Neural progenitor cell (in vitro differentiated cells): ENCODE measurements at regions not wholly inside any gene's neighbourhood (a gene's known extent, or its start where the extent isn't known, plus 50 kb on each side); places are given as distances from the start of the nearest gene placed in this dataset.
A peak's percentile ranks its signal among the peaks of the same experiment; 100 is the strongest.

ENCODE experiments used
- DNase-seq: peaks from one replicate; pipeline ENCODE4 v3.0.0-alpha.2; 2016; ENCODE audit warnings: low spot score
- H2AFZ ChIP-seq: fragments of 200-600 bp; sonication (generic); replicated peaks from 2 replicates; pipeline ENCODE4 v1.6.1; 2016; ENCODE audit warnings: antibody characterized with exemption
- H3F3A ChIP-seq: fragments of 200-600 bp; sonication (generic); 2 replicates; pipeline ENCODE4 v1.6.1; 2016; ENCODE audit warnings: antibody characterized with exemption, low read depth
- H3K27ac ChIP-seq: fragments of 200-600 bp; sonication (generic); 2 replicates; pipeline ENCODE4 v1.5.1; 2016; ENCODE audit warnings: mild to moderate bottlenecking
- H3K27me3 ChIP-seq: fragments of 200-600 bp; sonication (generic); 2 replicates; pipeline ENCODE4 v1.6.1; 2016; ENCODE audit warnings: mild to moderate bottlenecking, moderate library complexity
- H3K36me3 ChIP-seq: fragments of 200-600 bp; sonication (generic); 2 replicates; pipeline ENCODE4 v1.5.1; 2016
- H3K4me1 ChIP-seq: fragments of 200-600 bp; sonication (generic); 2 replicates; pipeline ENCODE4 v1.6.1; 2016; ENCODE audit warnings: mixed run types
- H3K4me2 ChIP-seq: fragments of 200-600 bp; sonication (generic); 2 replicates; pipeline ENCODE4 v1.6.1; 2016
- H3K4me3 ChIP-seq: fragments of 200-600 bp; sonication (generic); 2 replicates; pipeline ENCODE4 v1.5.1; 2016
- H3K79me2 ChIP-seq: fragments of 200-600 bp; sonication (generic); 2 replicates; pipeline ENCODE4 v1.6.1; 2016; ENCODE audit warnings: low read depth
- H3K9ac ChIP-seq: fragments of 200-600 bp; sonication (generic); 2 replicates; pipeline ENCODE4 v1.6.1; 2016
- H3K9me3 ChIP-seq: fragments of 200-600 bp; sonication (generic); 2 replicates; pipeline ENCODE4 v1.5.1; 2016; ENCODE audit warnings: low read depth
- H4K20me1 ChIP-seq: fragments of 200-600 bp; sonication (generic); 2 replicates; pipeline ENCODE4 v1.6.1; 2016; ENCODE audit warnings: low read depth
- H3K27ac Mint-ChIP-seq: 3 replicates; pipeline ENCODE4 v1.8.0; 2021; ENCODE audit warnings: mixed read lengths
- H3K27me3 Mint-ChIP-seq: 2 replicates; pipeline ENCODE4 v1.8.0; 2022; ENCODE audit warnings: low read depth, mild to moderate bottlenecking, inconsistent platforms, moderate library complexity, mixed read lengths; ENCODE audit not compliant: insufficient read depth
- H3K36me3 Mint-ChIP-seq: 3 replicates; pipeline ENCODE4 v1.8.0; 2021; ENCODE audit warnings: mixed read lengths
- H3K4me1 Mint-ChIP-seq: 3 replicates; pipeline ENCODE4 v1.8.0; 2021; ENCODE audit warnings: mixed read lengths
- H3K4me3 Mint-ChIP-seq: 3 replicates; pipeline ENCODE4 v1.8.0; 2021; ENCODE audit warnings: mild to moderate bottlenecking, moderate library complexity, mixed read lengths
- H3K9me3 Mint-ChIP-seq: 3 replicates; pipeline ENCODE4 v1.8.0; 2020; ENCODE audit warnings: mixed read lengths
- EZH2 ChIP-seq: fragments of 200-600 bp; sonication (generic); IDR thresholded peaks from 2 replicates; pipeline ENCODE4 v1.6.1; 2017; ENCODE audit warnings: antibody characterized with exemption, mild to moderate bottlenecking, moderate library complexity
- EZH2phosphoT487 ChIP-seq: fragments of 200-600 bp; sonication (generic); IDR thresholded peaks from 2 replicates; pipeline ENCODE4 v1.6.1; 2017; ENCODE audit warnings: antibody characterized with exemption
- TF ChIP-seq, protein P1 (sequence below): fragments of 200-600 bp; sonication (generic); IDR thresholded peaks from 2 replicates; pipeline ENCODE4 v1.5.1; 2017; ENCODE audit warnings: antibody characterized with exemption, mild to moderate bottlenecking

GRCh38 chr1:60983701-60984061, 98.7 kb upstream of the NFIA start:
- no peak overlapping the region for H2AFZ ChIP-seq
- H3F3A ChIP-seq, result no peaks in the 10 kb centered on the region
- peak overlapping the region; percentile 62 for H3K27ac Mint-ChIP-seq
- H3K36me3 ChIP-seq, result no peaks in the 10 kb centered on the region
- H3K9me3 Mint-ChIP-seq, result no peaks in the 10 kb centered on the region
- H3K27ac ChIP-seq, result no peak overlapping the region
- H4K20me1 ChIP-seq, result no peaks in the 10 kb centered on the region
- no peak overlapping the region for H3K4me2 ChIP-seq
- H3K9ac ChIP-seq, result no peak overlapping the region
- no peaks in the 10 kb centered on the region for H3K9me3 ChIP-seq
- H3K27me3 Mint-ChIP-seq, result peaks cover 4% of the 10 kb centered on the region
- peaks cover 7% of the 10 kb centered on the region for H3K4me1 Mint-ChIP-seq
- no peak overlapping the region for H3K4me3 ChIP-seq
- no peak for DNase-seq
- no peaks in the 10 kb centered on the region for H3K27me3 ChIP-seq
- TF ChIP-seq EZH2phosphoT487 (no peak), EZH2 (no peak)
- TF ChIP-seq, protein P1, sequence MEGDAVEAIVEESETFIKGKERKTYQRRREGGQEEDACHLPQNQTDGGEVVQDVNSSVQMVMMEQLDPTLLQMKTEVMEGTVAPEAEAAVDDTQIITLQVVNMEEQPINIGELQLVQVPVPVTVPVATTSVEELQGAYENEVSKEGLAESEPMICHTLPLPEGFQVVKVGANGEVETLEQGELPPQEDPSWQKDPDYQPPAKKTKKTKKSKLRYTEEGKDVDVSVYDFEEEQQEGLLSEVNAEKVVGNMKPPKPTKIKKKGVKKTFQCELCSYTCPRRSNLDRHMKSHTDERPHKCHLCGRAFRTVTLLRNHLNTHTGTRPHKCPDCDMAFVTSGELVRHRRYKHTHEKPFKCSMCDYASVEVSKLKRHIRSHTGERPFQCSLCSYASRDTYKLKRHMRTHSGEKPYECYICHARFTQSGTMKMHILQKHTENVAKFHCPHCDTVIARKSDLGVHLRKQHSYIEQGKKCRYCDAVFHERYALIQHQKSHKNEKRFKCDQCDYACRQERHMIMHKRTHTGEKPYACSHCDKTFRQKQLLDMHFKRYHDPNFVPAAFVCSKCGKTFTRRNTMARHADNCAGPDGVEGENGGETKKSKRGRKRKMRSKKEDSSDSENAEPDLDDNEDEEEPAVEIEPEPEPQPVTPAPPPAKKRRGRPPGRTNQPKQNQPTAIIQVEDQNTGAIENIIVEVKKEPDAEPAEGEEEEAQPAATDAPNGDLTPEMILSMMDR, result no peak
- no peak overlapping the region for H3K4me3 Mint-ChIP-seq
- no peaks in the 10 kb centered on the region for H3K79me2 ChIP-seq
- H3K36me3 Mint-ChIP-seq, result no peaks in the 10 kb centered on the region
- H3K4me1 ChIP-seq, result no peaks in the 10 kb centered on the region

GRCh38 chr1:60982539-60982938, 99.8 kb upstream of the NFIA start:
- no peak overlapping the region for H3K4me3 ChIP-seq
- no peaks in the 10 kb centered on the region for H3F3A ChIP-seq
- H3K36me3 Mint-ChIP-seq, result no peaks in the 10 kb centered on the region
- no peaks in the 10 kb centered on the region for H3K36me3 ChIP-seq
- H3K27ac ChIP-seq, result no peak overlapping the region
- H2AFZ ChIP-seq, result no peak overlapping the region
- no peaks in the 10 kb centered on the region for H3K79me2 ChIP-seq
- no peaks in the 10 kb centered on the region for H3K4me1 ChIP-seq
- no peak overlapping the region for H3K27ac Mint-ChIP-seq
- H3K27me3 Mint-ChIP-seq, result peaks cover 4% of the 10 kb centered on the region
- H3K9ac ChIP-seq, result no peak overlapping the region
- H3K4me1 Mint-ChIP-seq, result no peaks in the 10 kb centered on the region
- H3K4me2 ChIP-seq, result no peak overlapping the region
- H3K27me3 ChIP-seq, result no peaks in the 10 kb centered on the region
- no peak overlapping the region for H3K4me3 Mint-ChIP-seq
- TF ChIP-seq, protein P1, result no peak
- TF ChIP-seq EZH2, result no peak
- no peak for TF ChIP-seq EZH2phosphoT487
- H4K20me1 ChIP-seq, result no peaks in the 10 kb centered on the region
- DNase-seq, result no peak
- no peaks in the 10 kb centered on the region for H3K9me3 ChIP-seq
- no peaks in the 10 kb centered on the region for H3K9me3 Mint-ChIP-seq

- Histone ChIP-seq H3K27ac (no peak overlapping the region), H4K20me1 (no peaks in the 10 kb centered on the region), H3F3A (no peaks in the 10 kb centered on the region), H3K79me2 (no peaks in the 10 kb centered on the region), H3K27me3 (no peaks in the 10 kb centered on the region), H2AFZ (no peak overlapping the region), H3K36me3 (no peaks in the 10 kb centered on the region), H3K9ac (no peak overlapping the region), H3K4me2 (no peak overlapping the region), H3K4me1 (no peaks in the 10 kb centered on the region), H3K4me3 (no peak overlapping the region), H3K9me3 (no peaks in the 10 kb centered on the region)
- Mint-ChIP-seq H3K4me1 (no peaks in the 10 kb centered on the region), H3K9me3 (no peaks in the 10 kb centered on the region), H3K4me3 (no peak overlapping the region), H3K27ac (no peak overlapping the region), H3K27me3 (peaks cover 4% of the 10 kb centered on the region), H3K36me3 (no peaks in the 10 kb centered on the region)
- TF ChIP-seq EZH2, result no peak
- TF ChIP-seq EZH2phosphoT487, result no peak
- no peak for DNase-seq
Observed at GRCh38 chr1:60981357-60981756, 101.0 kb upstream of the NFIA start.

GRCh38 chr1:60978421-60979357, 103.7 kb upstream of the NFIA start:
- no peak overlapping the region for H3K27ac ChIP-seq
- no peaks in the 10 kb centered on the region for H3K9me3 Mint-ChIP-seq
- DNase-seq, result no peak

More at GRCh38 chr1:60978421-60979357, 103.7 kb upstream of the NFIA start:
- Histone ChIP-seq H2AFZ (no peak overlapping the region), H3K9me3 (no peaks in the 10 kb centered on the region), H3K4me2 (no peak overlapping the region), H4K20me1 (no peaks in the 10 kb centered on the region), H3K4me1 (peaks cover 25% of the 10 kb centered on the region), H3K36me3 (no peaks in the 10 kb centered on the region), H3K9ac (no peak overlapping the region), H3F3A (peaks cover 16% of the 10 kb centered on the region), H3K4me3 (no peak overlapping the region), H3K27me3 (no peaks in the 10 kb centered on the region), H3K79me2 (no peaks in the 10 kb centered on the region)
- Mint-ChIP-seq H3K4me3 (no peak overlapping the region), H3K36me3 (no peaks in the 10 kb centered on the region), H3K4me1 (peaks cover 17% of the 10 kb centered on the region), H3K27me3 (peaks cover 6% of the 10 kb centered on the region), H3K27ac (no peak overlapping the region)
- TF ChIP-seq EZH2phosphoT487, result no peak
- TF ChIP-seq, protein P1, result peak; percentile 24
